Ascending aorta (tissue), 2 donors: ENCODE measurements at regions not wholly inside any gene's neighbourhood (a gene's known extent, or its start where the extent isn't known, plus 50 kb on each side); places are given as distances from the start of the nearest gene placed in this dataset.

Source experiments
- DNase-seq, 2 donors: peaks; one replicate each; pipeline ENCODE4 v3.0.0-alpha.2; 2019; ENCODE audit warnings: low spot score in 2 of 2
- H3K27ac ChIP-seq, 2 donors: fragments of 200-600 bp; sonication (generic); one replicate each; pipeline ENCODE4 v1.5.1; 2016 to 2017; ENCODE audit warnings: mild to moderate bottlenecking in 1 of 2
- H3K27me3 ChIP-seq: fragments of 200-600 bp; sonication (generic); one replicate; pipeline ENCODE4 v1.5.1; 2017
- H3K36me3 ChIP-seq, 2 donors: fragments of 200-600 bp; sonication (generic); one replicate each; pipeline ENCODE4 v1.5.1; 2016
- H3K4me1 ChIP-seq, 2 donors: fragments of 200-600 bp; sonication (generic); one replicate each; pipeline ENCODE4 v1.5.1; 2016 to 2017; ENCODE audit warnings: mild to moderate bottlenecking in 1 of 2
- H3K4me3 ChIP-seq, 2 donors: fragments of 200-600 bp; sonication (generic); one replicate each; pipeline ENCODE4 v1.5.1; 2016 to 2017; ENCODE audit warnings: mild to moderate bottlenecking in 1 of 2
- H3K9me3 ChIP-seq, 2 donors: fragments of 200-600 bp; sonication (generic); one replicate each; pipeline ENCODE4 v1.5.1; 2016
- CTCF ChIP-seq, 3 experiments: fragments of 200-600 bp in 2 of 3; fragments of 450-650 bp in 1 of 3; sonication (generic) in 2 of 3; IDR thresholded peaks; one replicate each; pipeline ENCODE4 v1.5.1; 2016 to 2019; ENCODE audit warnings: antibody characterized with exemption in 3 of 3, mild to moderate bottlenecking in 1 of 3, moderate library complexity in 1 of 3
- intact Hi-C: fragments of 100-400 bp; cut with DNase I; formaldehyde crosslinking; loops from one replicate; pipeline ENCODE4 v1.15.1; 2023

- intact Hi-C loops, result no loop called here
- DNase-seq, result no peak
- Histone ChIP-seq H3K27ac (no peak overlapping the region), H3K4me3 (no peak overlapping the region), H3K4me1 (no peaks in the 10 kb centered on the region), H3K27me3 (no peaks in the 10 kb centered on the region), H3K36me3 (no peaks in the 10 kb centered on the region), H3K9me3 (no peaks in the 10 kb centered on the region)
- TF ChIP-seq CTCF (IDR thresholded peaks at IDR 0.05), result no peak
These were observed 810.6 kb downstream of the TLE4 start for GRCh38 chr9:80382211-80382891.

- H3K36me3 ChIP-seq, result no peaks in the 10 kb centered on the region
- no peaks in the 10 kb centered on the region for H3K4me1 ChIP-seq
- H3K27ac ChIP-seq, result no peak overlapping the region
- DNase-seq, result no peak
- intact Hi-C loops, result no loop called here
- no peaks in the 10 kb centered on the region for H3K9me3 ChIP-seq
- no peak for TF ChIP-seq CTCF (IDR thresholded peaks at IDR 0.05)
- H3K27me3 ChIP-seq, result no peaks in the 10 kb centered on the region
- no peak overlapping the region for H3K4me3 ChIP-seq
These were observed 808.5 kb downstream of the TLE4 start for GRCh38 chr9:80380301-80380700.

- H3K4me3 ChIP-seq, result no peak overlapping the region
- no peak for DNase-seq
- intact Hi-C loops, result no loop called here
- TF ChIP-seq CTCF (IDR thresholded peaks at IDR 0.05), result no peak
- no peaks in the 10 kb centered on the region for H3K36me3 ChIP-seq
- no peaks in the 10 kb centered on the region for H3K9me3 ChIP-seq
- H3K27ac ChIP-seq, result no peak overlapping the region
- no peaks in the 10 kb centered on the region for H3K27me3 ChIP-seq
- no peaks in the 10 kb centered on the region for H3K4me1 ChIP-seq
These were observed 807.0 kb downstream of the TLE4 start for GRCh38 chr9:80378669-80379293.

GRCh38 chr9:80376180-80376579 is 804.4 kb downstream of the TLE4 start:
- Histone ChIP-seq H3K27ac (no peak overlapping the region), H3K36me3 (no peaks in the 10 kb centered on the region)
- intact Hi-C loops, result no loop called here

GRCh38 chr9:80375477-80375876 is 803.7 kb downstream of the TLE4 start:
- Histone ChIP-seq H3K4me1 (no peaks in the 10 kb centered on the region), H3K9me3 (no peaks in the 10 kb centered on the region), H3K27ac (no peak overlapping the region), H3K4me3 (no peak overlapping the region), H3K36me3 (no peaks in the 10 kb centered on the region), H3K27me3 (no peaks in the 10 kb centered on the region)
- no peak for DNase-seq
- TF ChIP-seq CTCF (IDR thresholded peaks at IDR 0.05), result no peak
- intact Hi-C loops, result no loop called here

More at GRCh38 chr9:80376180-80376579, 804.4 kb downstream of the TLE4 start:
- no peaks in the 10 kb centered on the region for H3K9me3 ChIP-seq
- TF ChIP-seq CTCF (IDR thresholded peaks at IDR 0.05), result no peak
- H3K4me1 ChIP-seq, result no peaks in the 10 kb centered on the region
- no peak overlapping the region for H3K4me3 ChIP-seq
- no peak for DNase-seq
- no peaks in the 10 kb centered on the region for H3K27me3 ChIP-seq
